ENCODE measurements at regions not wholly inside any gene's neighbourhood (a gene's known extent, or its start where the extent isn't known, plus 50 kb on each side); places are given as distances from the start of the nearest gene placed in this dataset.

DNA sequence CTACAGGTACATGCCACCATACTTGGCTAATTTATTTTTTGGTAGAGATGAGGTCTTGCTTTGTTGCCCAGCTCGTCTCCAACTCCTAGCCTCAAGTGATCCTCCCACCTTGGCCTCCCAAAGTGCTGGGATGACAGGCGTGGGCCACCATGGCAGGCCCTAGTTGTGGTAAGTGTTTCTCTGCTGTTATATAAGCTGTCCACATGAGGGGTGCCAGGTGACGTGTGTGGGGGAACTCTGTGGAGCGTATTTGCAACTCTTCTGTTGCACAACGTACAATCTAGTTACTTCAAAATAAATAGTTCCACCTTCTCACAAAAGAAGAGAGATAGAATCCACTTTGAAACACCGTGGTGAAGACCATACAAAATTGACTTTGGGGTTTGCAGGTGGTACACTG lies 125.1 kb downstream of the NCOR2 start:
- no peak for DNase-seq
- CTCF ChIA-PET, result interaction anchor here (0.6 kb wide), 1 partner anchor 322 kb away, joined by 3 read pairs; no protein-coding TSS in a partner anchor
- no peaks in the 10 kb centered on the region for H3K4me1 Mint-ChIP-seq (ENCODE audit: low read depth, unreplicated experiment)
- no peaks in the 10 kb centered on the region; the same call in 1 of the 2 replicates for H3K36me3 ChIP-seq (ENCODE audit: control insufficient read depth, insufficient read depth, low read length)
- H3K4me1 ChIP-seq, result no peaks in the 10 kb centered on the region
- BruUV-seq (replicated peaks), result no TSS peak
- intact Hi-C loops (cut with micrococcal nuclease; ENCODE audit: unreplicated experiment), result no loop called here
- H3K4me3 ChIP-seq (ENCODE audit: low read depth, low read length), result no peak overlapping the region
- TF ChIP-seq, protein P1, sequence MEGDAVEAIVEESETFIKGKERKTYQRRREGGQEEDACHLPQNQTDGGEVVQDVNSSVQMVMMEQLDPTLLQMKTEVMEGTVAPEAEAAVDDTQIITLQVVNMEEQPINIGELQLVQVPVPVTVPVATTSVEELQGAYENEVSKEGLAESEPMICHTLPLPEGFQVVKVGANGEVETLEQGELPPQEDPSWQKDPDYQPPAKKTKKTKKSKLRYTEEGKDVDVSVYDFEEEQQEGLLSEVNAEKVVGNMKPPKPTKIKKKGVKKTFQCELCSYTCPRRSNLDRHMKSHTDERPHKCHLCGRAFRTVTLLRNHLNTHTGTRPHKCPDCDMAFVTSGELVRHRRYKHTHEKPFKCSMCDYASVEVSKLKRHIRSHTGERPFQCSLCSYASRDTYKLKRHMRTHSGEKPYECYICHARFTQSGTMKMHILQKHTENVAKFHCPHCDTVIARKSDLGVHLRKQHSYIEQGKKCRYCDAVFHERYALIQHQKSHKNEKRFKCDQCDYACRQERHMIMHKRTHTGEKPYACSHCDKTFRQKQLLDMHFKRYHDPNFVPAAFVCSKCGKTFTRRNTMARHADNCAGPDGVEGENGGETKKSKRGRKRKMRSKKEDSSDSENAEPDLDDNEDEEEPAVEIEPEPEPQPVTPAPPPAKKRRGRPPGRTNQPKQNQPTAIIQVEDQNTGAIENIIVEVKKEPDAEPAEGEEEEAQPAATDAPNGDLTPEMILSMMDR (IDR thresholded peaks at IDR 0.05; ENCODE audit: insufficient read depth in 1 of 2, low read depth in 1 of 2, low read length in 1 of 2, severe bottlenecking in 1 of 2, unreplicated experiment in 1 of 2), result no peak
- H3K9me3 Mint-ChIP-seq (ENCODE audit: unreplicated experiment), result no peaks in the 10 kb centered on the region
- no peak overlapping the region for H3K27ac Mint-ChIP-seq (ENCODE audit: unreplicated experiment)
- peaks cover 34% of the 10 kb centered on the region for H3K36me3 Mint-ChIP-seq (ENCODE audit: insufficient read depth, unreplicated experiment)
- H3K27me3 Mint-ChIP-seq (ENCODE audit: insufficient read depth, unreplicated experiment), result no peaks in the 10 kb centered on the region
- no peaks in the 10 kb centered on the region for H3K27me3 ChIP-seq (replicated peaks; ENCODE audit: control insufficient read depth, insufficient read depth, low read length)
- no peaks in the 10 kb centered on the region for H3K9me3 ChIP-seq
- POLR2A ChIA-PET, result no interaction called here
- no peak overlapping the region for H3K4me3 Mint-ChIP-seq (ENCODE audit: unreplicated experiment)

DNA sequence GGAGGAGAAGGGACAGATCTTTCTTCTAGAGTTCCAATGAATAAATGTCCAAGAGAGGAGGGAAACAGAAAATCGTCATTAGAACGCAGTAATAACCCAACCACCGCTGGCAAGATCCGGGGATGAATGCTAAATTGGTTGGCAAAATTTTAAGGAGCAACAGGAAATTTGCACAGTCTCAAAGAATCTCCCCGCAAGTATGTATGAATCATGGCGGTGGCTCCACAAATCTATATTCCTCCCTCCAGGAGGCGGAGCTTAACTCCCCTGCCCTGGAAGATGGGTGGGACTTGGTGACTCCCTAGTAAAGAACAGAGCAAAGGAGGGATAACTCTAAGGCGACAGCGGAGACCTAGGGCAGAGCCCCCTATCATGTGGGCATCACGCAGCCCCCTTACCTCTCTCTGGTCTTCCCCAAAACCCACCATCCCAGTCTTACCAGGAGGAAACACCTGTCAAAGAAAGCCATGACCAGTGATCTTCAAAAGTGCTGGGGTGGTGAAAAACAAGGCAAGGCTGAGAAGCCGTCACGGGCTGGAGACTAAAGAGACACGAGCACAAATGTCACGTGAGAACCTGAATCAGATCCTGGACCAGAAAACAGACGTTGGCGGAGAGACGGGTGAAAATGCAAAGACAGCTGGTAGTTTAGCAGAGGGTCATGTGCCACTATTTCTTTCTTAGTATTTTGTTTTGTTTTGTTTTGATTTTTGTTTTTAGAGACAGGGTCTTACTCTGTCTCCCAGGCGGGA lies 125.8 kb downstream of the NCOR2 start:
- H3K4me1 ChIP-seq, result no peaks in the 10 kb centered on the region
- no TSS peak for BruUV-seq (replicated peaks)
- Mint-ChIP-seq H3K27ac (ENCODE audit: unreplicated experiment) (no peak overlapping the region), H3K27me3 (ENCODE audit: insufficient read depth, unreplicated experiment) (no peaks in the 10 kb centered on the region), H3K4me1 (ENCODE audit: low read depth, unreplicated experiment) (no peaks in the 10 kb centered on the region), H3K36me3 (ENCODE audit: insufficient read depth, unreplicated experiment) (peaks cover 34% of the 10 kb centered on the region), H3K4me3 (ENCODE audit: unreplicated experiment) (no peak overlapping the region), H3K9me3 (ENCODE audit: unreplicated experiment) (no peaks in the 10 kb centered on the region)
- H3K4me3 ChIP-seq (ENCODE audit: low read depth, low read length), result no peak overlapping the region
- no peak for DNase-seq
- ChIA-PET CTCF (no interaction called here), POLR2A (no interaction called here)
- no peaks in the 10 kb centered on the region for H3K9me3 ChIP-seq
- TF ChIP-seq, protein P1 (IDR thresholded peaks at IDR 0.05; ENCODE audit: insufficient read depth in 1 of 2, low read depth in 1 of 2, low read length in 1 of 2, severe bottlenecking in 1 of 2, unreplicated experiment in 1 of 2), result no peak
- intact Hi-C loops (cut with micrococcal nuclease; ENCODE audit: unreplicated experiment), result no loop called here
- no peaks in the 10 kb centered on the region; the same call in 1 of the 2 replicates for H3K36me3 ChIP-seq (ENCODE audit: control insufficient read depth, insufficient read depth, low read length)
- H3K27me3 ChIP-seq (replicated peaks; ENCODE audit: control insufficient read depth, insufficient read depth, low read length), result no peaks in the 10 kb centered on the region

DNA sequence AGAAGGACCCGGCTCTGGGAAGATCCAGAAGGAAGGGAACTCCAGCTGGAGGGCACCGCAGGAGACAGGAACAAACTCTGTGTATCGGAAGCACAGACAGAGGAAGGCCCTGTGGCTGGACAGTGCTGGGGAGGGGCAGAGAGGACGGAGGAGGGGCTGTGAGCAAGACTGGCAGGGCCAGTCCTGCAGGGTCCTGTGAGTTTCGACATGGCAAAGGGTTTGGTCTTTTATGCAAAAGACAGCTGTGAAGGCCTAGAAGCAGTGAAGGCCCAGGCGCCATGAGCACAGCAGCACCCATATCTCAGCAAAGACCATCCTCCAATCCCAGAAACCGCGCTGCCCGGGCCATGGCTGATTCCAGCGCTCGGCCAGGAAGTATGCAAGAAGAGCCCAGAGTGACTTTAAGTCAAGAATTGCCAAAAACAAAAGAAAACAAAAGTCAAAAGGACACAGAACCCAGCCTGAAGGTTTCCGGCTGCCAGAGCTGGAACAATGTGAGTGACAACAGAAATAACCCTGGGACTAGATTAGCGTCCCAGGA lies 126.5 kb downstream of the NCOR2 start:
- Mint-ChIP-seq H3K27ac (ENCODE audit: unreplicated experiment) (no peak overlapping the region), H3K4me3 (ENCODE audit: unreplicated experiment) (no peak overlapping the region), H3K36me3 (ENCODE audit: insufficient read depth, unreplicated experiment) (peaks cover 32% of the 10 kb centered on the region), H3K9me3 (ENCODE audit: unreplicated experiment) (no peaks in the 10 kb centered on the region), H3K27me3 (ENCODE audit: insufficient read depth, unreplicated experiment) (no peaks in the 10 kb centered on the region), H3K4me1 (ENCODE audit: low read depth, unreplicated experiment) (no peaks in the 10 kb centered on the region)
- no TSS peak for BruUV-seq (replicated peaks)
- POLR2A ChIA-PET, result no interaction called here
- Histone ChIP-seq H3K4me1 (no peaks in the 10 kb centered on the region), H3K9me3 (no peaks in the 10 kb centered on the region), H3K36me3 (ENCODE audit: control insufficient read depth, insufficient read depth, low read length) (no peaks in the 10 kb centered on the region; the same call in 1 of the 2 replicates), H3K4me3 (ENCODE audit: low read depth, low read length) (no peak overlapping the region), H3K27me3 (replicated peaks; ENCODE audit: control insufficient read depth, insufficient read depth, low read length) (no peaks in the 10 kb centered on the region)
- CTCF ChIA-PET, result no interaction called here
- intact Hi-C loops (cut with micrococcal nuclease; ENCODE audit: unreplicated experiment), result no loop called here
- DNase-seq, result no peak
- TF ChIP-seq, protein P1 (IDR thresholded peaks at IDR 0.05; ENCODE audit: insufficient read depth in 1 of 2, low read depth in 1 of 2, low read length in 1 of 2, severe bottlenecking in 1 of 2, unreplicated experiment in 1 of 2), result no peak

All from Caco-2 (cell line).